Mesenteric fat pad (tissue), 1 donor: ENCODE measurements at regions not wholly inside any gene's neighbourhood (a gene's known extent, or its start where the extent isn't known, plus 50 kb on each side); places are given as distances from the start of the nearest gene placed in this dataset.

Experiments
- DNase-seq: peaks from one replicate; pipeline ENCODE4 v3.0.0-alpha.2; 2020; ENCODE audit warnings: low spot score
- donor health status: DM: yes; HTN: yes; CAD: no.

- no peak for DNase-seq
These were observed 317.9 kb upstream of the TNP1 start for GRCh38 chr2:217177720-217178119.

GRCh38 chr2:217171874-217172273, 312.0 kb upstream of the TNP1 start:
- no peak for DNase-seq

- DNase-seq: no peak
These were observed 308.6 kb upstream of the TNP1 start for GRCh38 chr2:217168496-217168895.

- DNase-seq: no peak
These were observed 307.7 kb upstream of the TNP1 start for GRCh38 chr2:217167531-217167930.

GRCh38 chr2:217166241-217166850, 306.5 kb upstream of the TNP1 start:
- DNase-seq: no peak

GRCh38 chr2:217165547-217165946, 305.7 kb upstream of the TNP1 start:
- no peak for DNase-seq

- no peak for DNase-seq
These were observed 304.1 kb upstream of the TNP1 start for GRCh38 chr2:217163987-217164386.

- DNase-seq: no peak
These were observed 302.7 kb upstream of the TNP1 start for GRCh38 chr2:217162533-217162932.

- DNase-seq: no peak
These were observed 301.4 kb upstream of the TNP1 start for GRCh38 chr2:217160978-217161973.

GRCh38 chr2:217160103-217160743, 300.4 kb upstream of the TNP1 start:
- DNase-seq: no peak

GRCh38 chr2:217158928-217159327, 299.1 kb upstream of the TNP1 start:
- no peak for DNase-seq

- no peak for DNase-seq
These were observed 297.7 kb upstream of the TNP1 start for GRCh38 chr2:217157581-217157980.

- no peak for DNase-seq
These were observed 296.9 kb upstream of the TNP1 start for GRCh38 chr2:217156801-217157200.

- DNase-seq: no peak
These were observed 295.1 kb upstream of the TNP1 start for GRCh38 chr2:217154923-217155322.

- DNase-seq: no peak
These were observed 293.6 kb upstream of the TNP1 start for GRCh38 chr2:217153510-217153909.

GRCh38 chr2:217152831-217153230, 293.0 kb upstream of the TNP1 start:
- no peak for DNase-seq

- DNase-seq: no peak
These were observed 291.8 kb upstream of the TNP1 start for GRCh38 chr2:217151509-217152206.

- DNase-seq: no peak
These were observed 290.4 kb upstream of the TNP1 start for GRCh38 chr2:217150236-217150635.

- DNase-seq: no peak
These were observed 289.3 kb upstream of the TNP1 start for GRCh38 chr2:217149087-217149660.

GRCh38 chr2:217147818-217148217, 288.0 kb upstream of the TNP1 start:
- DNase-seq: no peak

GRCh38 chr2:217146956-217147355, 287.1 kb upstream of the TNP1 start:
- no peak for DNase-seq
